Lower leg skin (tissue), 3 donors: ENCODE measurements at regions not wholly inside any gene's neighbourhood (a gene's known extent, or its start where the extent isn't known, plus 50 kb on each side); places are given as distances from the start of the nearest gene placed in this dataset.

Experiments
- POLR2A ChIP-seq, 2 donors: fragments of 450-650 bp; IDR thresholded peaks; one replicate each; pipeline ENCODE4 v1.6.1; 2016 to 2017; ENCODE audit warnings: antibody characterized with exemption in 2 of 2, mild to moderate bottlenecking in 1 of 2, moderate library complexity in 1 of 2
- TF ChIP-seq, protein P1 (sequence below), 3 donors: fragments of 450-650 bp; IDR thresholded peaks; one replicate each; pipeline ENCODE4 v1.5.1; 2016; ENCODE audit warnings: antibody characterized with exemption in 3 of 3, mild to moderate bottlenecking in 3 of 3, moderate library complexity in 2 of 3

GRCh38 chr4:63020661-63021060 lies 1388.6 kb downstream of the TECRL start:
- TF ChIP-seq POLR2A (IDR thresholded peaks at IDR 0.05), result no peak
- TF ChIP-seq, protein P1, sequence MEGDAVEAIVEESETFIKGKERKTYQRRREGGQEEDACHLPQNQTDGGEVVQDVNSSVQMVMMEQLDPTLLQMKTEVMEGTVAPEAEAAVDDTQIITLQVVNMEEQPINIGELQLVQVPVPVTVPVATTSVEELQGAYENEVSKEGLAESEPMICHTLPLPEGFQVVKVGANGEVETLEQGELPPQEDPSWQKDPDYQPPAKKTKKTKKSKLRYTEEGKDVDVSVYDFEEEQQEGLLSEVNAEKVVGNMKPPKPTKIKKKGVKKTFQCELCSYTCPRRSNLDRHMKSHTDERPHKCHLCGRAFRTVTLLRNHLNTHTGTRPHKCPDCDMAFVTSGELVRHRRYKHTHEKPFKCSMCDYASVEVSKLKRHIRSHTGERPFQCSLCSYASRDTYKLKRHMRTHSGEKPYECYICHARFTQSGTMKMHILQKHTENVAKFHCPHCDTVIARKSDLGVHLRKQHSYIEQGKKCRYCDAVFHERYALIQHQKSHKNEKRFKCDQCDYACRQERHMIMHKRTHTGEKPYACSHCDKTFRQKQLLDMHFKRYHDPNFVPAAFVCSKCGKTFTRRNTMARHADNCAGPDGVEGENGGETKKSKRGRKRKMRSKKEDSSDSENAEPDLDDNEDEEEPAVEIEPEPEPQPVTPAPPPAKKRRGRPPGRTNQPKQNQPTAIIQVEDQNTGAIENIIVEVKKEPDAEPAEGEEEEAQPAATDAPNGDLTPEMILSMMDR (IDR thresholded peaks at IDR 0.05), result no peak
